ENCODE measurements at regions not wholly inside any gene's neighbourhood (a gene's known extent, or its start where the extent isn't known, plus 50 kb on each side); places are given as distances from the start of the nearest gene placed in this dataset.

DNA sequence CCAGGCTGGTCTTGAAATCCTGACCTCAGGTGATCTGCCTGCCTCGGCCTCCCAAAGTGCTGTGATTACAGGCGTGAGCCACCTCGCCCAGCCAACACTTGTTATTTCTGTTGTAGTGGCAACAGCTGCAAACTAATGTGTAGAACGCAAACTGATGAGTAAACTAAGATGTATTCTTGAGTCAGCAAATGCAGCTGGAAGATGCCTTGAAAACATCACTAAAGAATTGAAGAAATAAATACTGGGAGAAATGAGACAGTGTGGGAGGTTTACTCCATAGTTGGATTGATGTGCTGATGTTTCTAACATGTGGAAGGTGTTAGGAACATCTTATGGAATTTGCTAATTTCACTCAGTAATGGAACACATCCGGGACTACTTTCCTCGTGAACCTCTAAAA lies 61.3 kb upstream of the KCNE2 start:
- intact Hi-C loops (cut with micrococcal nuclease): no loop called here
- ATAC-seq: no peak
- no peak for DNase-seq

- intact Hi-C loops (cut with micrococcal nuclease): no loop called here
- DNase-seq (no peak), ATAC-seq (peak; percentile 78)
Measured at GRCh38 chr21:34305605-34306604, 57.9 kb upstream of the KCNE2 start.

DNA sequence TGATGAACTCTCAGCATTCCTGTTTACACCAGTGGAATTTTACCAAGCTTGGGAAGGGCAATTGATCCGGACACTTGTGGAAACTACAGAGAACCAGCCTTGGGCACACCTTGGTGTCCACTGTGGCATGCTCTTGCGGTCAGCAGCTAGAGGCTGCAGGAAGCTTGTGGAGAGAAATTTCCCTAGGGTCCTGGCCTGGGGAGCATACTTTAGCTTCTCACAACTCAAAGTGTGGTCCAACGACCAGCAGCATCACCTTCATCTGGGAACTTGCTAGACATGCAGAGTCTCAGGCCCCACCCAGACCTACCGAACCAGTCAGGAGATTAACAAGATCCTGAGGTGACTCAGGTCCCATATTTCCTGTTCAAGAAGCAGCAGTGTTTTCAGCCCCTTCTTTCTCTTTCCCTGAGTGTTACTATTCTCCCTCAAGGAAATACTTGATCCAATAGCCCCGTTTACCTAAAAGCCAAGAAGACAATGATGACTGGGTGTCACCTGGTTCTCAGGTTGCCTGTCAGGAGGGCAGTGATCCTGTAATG lies 55.7 kb upstream of the KCNE2 start:
- DNase-seq (no peak), ATAC-seq (no peak)
- intact Hi-C loops (cut with micrococcal nuclease): no loop called here

- peak; percentile 84 for ATAC-seq
- DNase-seq: no peak
- intact Hi-C loops (cut with micrococcal nuclease): no loop called here
Measured at GRCh38 chr21:34311561-34312330, 52.1 kb upstream of the KCNE2 start.

DNA sequence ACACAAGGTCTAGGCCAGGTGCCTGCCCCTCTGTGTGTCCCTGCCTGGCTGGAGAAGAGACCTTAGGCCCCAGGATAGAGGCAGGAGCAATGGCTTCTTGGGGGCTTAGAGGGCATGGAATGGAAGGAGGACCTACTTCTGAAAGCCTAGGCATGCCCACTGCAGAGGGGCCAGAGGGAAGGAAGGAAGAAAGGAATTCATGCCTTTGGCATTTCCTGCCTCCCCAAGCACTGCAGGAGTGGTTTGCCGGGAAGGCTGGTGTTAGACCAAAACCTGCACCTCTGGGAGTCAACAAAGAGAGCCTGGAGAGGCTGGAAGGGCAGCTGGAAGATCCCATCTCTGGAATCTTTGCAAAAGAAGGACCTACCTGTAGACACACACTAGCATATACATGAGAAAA lies 50.7 kb upstream of the KCNE2 start:
- intact Hi-C loops (cut with micrococcal nuclease): no loop called here
- no peak for DNase-seq
- no peak for ATAC-seq

Data from left ventricle myocardium superior (tissue), 1 donor.